NCI-H226 (cell line): ENCODE measurements at regions not wholly inside any gene's neighbourhood (a gene's known extent, or its start where the extent isn't known, plus 50 kb on each side); places are given as distances from the start of the nearest gene placed in this dataset.
"Not testable (repeated sequence)": the region's sequence is repeated elsewhere in the genome, so short reads cannot be mapped to it uniquely, and the experiment has no call there.

Experiments
- DNase-seq: peaks from one replicate; pipeline ENCODE4 v3.0.0-alpha.2; 2015

GRCh38 chr5:35561396-35561795 lies 56.3 kb upstream of the SPEF2 start:
- no peak for DNase-seq

- no peak for DNase-seq
Measured at GRCh38 chr5:35557748-35558147, 59.9 kb upstream of the SPEF2 start.

GRCh38 chr5:35557199-35557598 lies 60.5 kb upstream of the SPEF2 start:
- no peak for DNase-seq

- no peak for DNase-seq
Measured at GRCh38 chr5:35554016-35554415, 63.6 kb upstream of the SPEF2 start.

GRCh38 chr5:35545190-35545589 lies 72.5 kb upstream of the SPEF2 start:
- no peak for DNase-seq

GRCh38 chr5:35543408-35543807 lies 74.3 kb upstream of the SPEF2 start:
- no peak for DNase-seq

GRCh38 chr5:35540002-35540401 lies 77.7 kb upstream of the SPEF2 start:
- DNase-seq, result no peak

- DNase-seq, result no peak
Measured at GRCh38 chr5:35538198-35538931, 79.3 kb upstream of the SPEF2 start.

- DNase-seq, result no peak
Measured at GRCh38 chr5:35533156-35533555, 84.5 kb upstream of the SPEF2 start.

GRCh38 chr5:35531553-35531952 lies 86.1 kb upstream of the SPEF2 start:
- DNase-seq, result not testable (repeated sequence)

- DNase-seq, result no peak
Measured at GRCh38 chr5:35518104-35518503, 99.6 kb upstream of the SPEF2 start.

- no peak for DNase-seq
Measured at GRCh38 chr5:35516271-35516670, 101.4 kb upstream of the SPEF2 start.

- DNase-seq, result no peak
Measured at GRCh38 chr5:35513612-35514011, 104.1 kb upstream of the SPEF2 start.

- DNase-seq, result no peak
Measured at GRCh38 chr5:35502206-35502605, 115.5 kb upstream of the SPEF2 start.

- DNase-seq, result no peak
Measured at GRCh38 chr5:35488791-35489190, 128.9 kb upstream of the SPEF2 start.

- no peak for DNase-seq
Measured at GRCh38 chr5:35488055-35488454, 129.6 kb upstream of the SPEF2 start.

GRCh38 chr5:35487233-35488025 lies 130.2 kb upstream of the SPEF2 start:
- no peak for DNase-seq

GRCh38 chr5:35485487-35485886 lies 132.2 kb upstream of the SPEF2 start:
- DNase-seq, result no peak

- DNase-seq, result no peak
Measured at GRCh38 chr5:35484241-35484640, 133.4 kb upstream of the SPEF2 start.

GRCh38 chr5:35483780-35484179 lies 133.9 kb upstream of the SPEF2 start:
- DNase-seq, result no peak

GRCh38 chr5:35483191-35483590 lies 134.5 kb upstream of the SPEF2 start:
- no peak for DNase-seq

GRCh38 chr5:35482167-35482755 lies 135.4 kb upstream of the SPEF2 start:
- no peak for DNase-seq

GRCh38 chr5:35478856-35479682 lies 138.6 kb upstream of the SPEF2 start:
- DNase-seq, result peak; percentile 8
